Aorta (tissue), 5 donors: ENCODE measurements at regions not wholly inside any gene's neighbourhood (a gene's known extent, or its start where the extent isn't known, plus 50 kb on each side); places are given as distances from the start of the nearest gene placed in this dataset.
"Not testable (repeated sequence)": the region's sequence is repeated elsewhere in the genome, so short reads cannot be mapped to it uniquely, and the experiment has no call there.

ENCODE experiments used
- ATAC-seq: fragments of 200-7000 bp; cut with Tn5 transposase; one replicate; pipeline ENCODE4 v1.9.1; 2022; ENCODE audit warnings: moderate library complexity; ENCODE audit not compliant: low FRiP score
- DNase-seq, 2 donors: peaks; one replicate each; pipeline ENCODE4 v3.0.0-alpha.2; 2020
- H3K27ac ChIP-seq, 2 donors: one replicate each; pipeline ENCODE4 v1.5.1; 2013; ENCODE audit warnings: low read length in 2 of 2, mild to moderate bottlenecking in 2 of 2, moderate library complexity in 2 of 2, control low read depth in 1 of 2, inconsistent platforms in 1 of 2, low read depth in 1 of 2
- H3K27me3 ChIP-seq, 2 donors: one replicate each; pipeline ENCODE4 v1.6.1; 2013; ENCODE audit warnings: control low read depth in 1 of 2, low read length in 1 of 2, mild to moderate bottlenecking in 1 of 2, moderate library complexity in 1 of 2; ENCODE audit not compliant: insufficient read depth in 2 of 2, control insufficient read depth in 1 of 2
- H3K36me3 ChIP-seq, 2 donors: one replicate each; pipeline ENCODE4 v1.6.1; 2013; ENCODE audit warnings: control low read depth in 1 of 2, low read length in 1 of 2, mild to moderate bottlenecking in 1 of 2; ENCODE audit not compliant: insufficient read depth in 2 of 2, control insufficient read depth in 1 of 2
- H3K4me1 ChIP-seq, 2 donors: one replicate each; pipeline ENCODE4 v1.6.1; 2013; ENCODE audit warnings: low read length in 2 of 2, control low read depth in 1 of 2, mild to moderate bottlenecking in 1 of 2, moderate library complexity in 1 of 2; ENCODE audit not compliant: insufficient read depth in 2 of 2, control insufficient read depth in 1 of 2
- H3K4me3 ChIP-seq, 2 donors: one replicate each; pipeline ENCODE4 v1.5.1; 2013; ENCODE audit warnings: low read length in 2 of 2, control low read depth in 1 of 2, mild to moderate bottlenecking in 1 of 2
- H3K9me3 ChIP-seq: one replicate; pipeline ENCODE4 v1.6.1; 2013; ENCODE audit warnings: mild to moderate bottlenecking, low read length; ENCODE audit not compliant: control insufficient read depth
- WGBS, 2 donors: extraction: QIAGEN DNeasy Blood & Tissue Kit; methylation state at CpG; one replicate each; pipeline ENCODE4 v1.1.7; 2013; 5-methylcytosine and 5-hydroxymethylcytosine counted together
- intact Hi-C, 2 donors: fragments of 100-400 bp; cut with DNase I; formaldehyde crosslinking; loops; one replicate each; pipeline versions ENCODE4 v1.14.2 to v1.15.0; 2022
- donor health status: healthy with polysubstance abuse.
- donor health status: Bipolar disorder and iron deficiency.
- donor health status: DM: no; HTN: no; CAD: no.
- donor health status: DM: no; HTN: no; CAD: no.
- donor health status: DM: yes; HTN: yes; CAD: no.

DNA sequence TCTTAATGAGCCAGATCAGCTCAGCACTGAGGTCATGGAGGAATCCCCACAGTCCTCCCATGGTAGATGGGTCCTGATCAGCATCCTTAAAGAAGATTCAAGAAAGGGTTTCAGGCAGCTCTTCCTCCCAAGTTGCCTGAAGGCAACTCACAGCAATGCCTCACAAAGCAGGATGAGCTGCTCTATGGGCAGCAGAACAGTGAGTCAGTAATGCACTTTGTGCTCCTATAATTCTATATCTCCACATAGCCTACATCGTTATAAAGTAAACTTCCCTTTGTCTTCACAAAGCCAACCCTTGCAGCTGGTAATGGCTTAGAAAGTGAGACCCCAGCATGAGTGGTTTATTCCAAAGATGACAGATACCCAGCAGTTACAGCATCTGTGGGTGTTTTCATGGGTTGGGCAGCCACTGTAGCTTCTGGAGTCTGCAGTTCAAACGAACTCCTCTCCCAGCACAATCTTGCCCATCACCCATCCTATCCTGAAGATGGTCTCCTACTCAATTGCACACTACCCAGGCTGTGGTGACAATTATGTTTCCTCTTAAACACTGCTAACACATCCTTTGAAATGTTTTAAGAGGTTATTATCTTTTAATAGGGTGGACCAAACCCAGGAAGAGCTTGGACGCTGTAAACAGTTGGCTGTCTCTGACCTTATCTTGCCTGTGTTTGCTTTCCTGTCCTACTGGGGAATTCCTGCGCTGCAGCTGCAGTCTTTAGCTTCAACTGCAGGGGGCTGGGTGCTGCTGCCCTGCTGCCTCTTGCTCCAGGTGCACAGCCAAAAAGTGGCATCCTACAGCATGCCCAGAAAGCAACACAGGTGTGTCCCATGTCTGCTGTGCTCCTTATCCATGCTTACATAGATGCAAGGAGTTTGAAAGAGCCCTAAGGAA is 286.9 kb downstream of the ANAPC1 start:
- intact Hi-C loops, ATAC-seq, DNase-seq, H3K36me3 ChIP-seq, H3K27me3 ChIP-seq, H3K9me3 ChIP-seq, H3K27ac ChIP-seq, H3K4me3 ChIP-seq, H3K4me1 ChIP-seq: not testable (repeated sequence)
- WGBS, 2 donors, result 33 to 66% methylated on average over 2 of the region's 4 CpGs

DNA sequence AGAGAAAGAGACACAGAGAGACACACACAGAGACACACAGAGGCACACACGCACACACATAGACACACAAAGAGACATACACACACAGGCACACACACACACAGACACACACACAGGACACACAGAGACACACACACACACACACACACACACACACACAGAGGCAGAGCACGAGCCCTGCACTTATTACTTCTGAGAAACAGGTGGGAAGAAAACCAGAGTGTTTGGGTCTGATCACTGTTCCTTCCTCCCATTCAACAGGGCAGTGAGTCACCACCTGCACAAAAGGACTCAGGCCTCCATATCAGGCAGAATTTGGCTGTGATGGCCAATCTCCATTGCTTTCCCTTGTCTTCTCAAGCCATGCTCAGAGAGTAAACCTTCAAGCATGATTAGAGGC is 285.0 kb downstream of the ANAPC1 start:
- ATAC-seq, H3K9me3 ChIP-seq, DNase-seq, H3K4me3 ChIP-seq, H3K27me3 ChIP-seq, intact Hi-C loops, H3K4me1 ChIP-seq, H3K27ac ChIP-seq, H3K36me3 ChIP-seq: not testable (repeated sequence)
- 89 to 93% methylated on average over 2 of the region's 2 CpGs for WGBS, 2 donors

DNA sequence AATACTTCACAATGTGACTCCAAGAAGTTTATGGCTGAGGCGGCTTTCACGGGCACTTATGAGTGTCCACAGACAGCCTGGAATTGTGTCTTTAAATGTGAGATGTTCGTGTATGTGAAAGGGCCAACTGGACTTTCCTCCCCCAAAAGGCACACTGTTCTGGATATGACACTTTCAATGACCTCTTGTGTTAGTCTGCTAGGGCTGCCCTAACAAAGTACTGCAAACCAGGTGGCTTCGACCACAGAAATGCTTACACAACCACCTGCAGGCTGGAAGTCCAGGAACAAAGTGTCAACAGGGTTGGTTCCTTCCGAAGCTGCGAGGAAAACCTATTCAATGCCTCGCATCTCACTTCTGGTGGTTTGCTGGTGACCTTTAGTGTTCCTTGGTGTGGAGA is 281.7 kb downstream of the ANAPC1 start:
- ATAC-seq, intact Hi-C loops, DNase-seq, H3K4me3 ChIP-seq, H3K4me1 ChIP-seq, H3K9me3 ChIP-seq, H3K27me3 ChIP-seq, H3K36me3 ChIP-seq, H3K27ac ChIP-seq: not testable (repeated sequence)
- WGBS, 2 donors, result 85 to 87% methylated on average over 6 to 7 of the region's 7 CpGs

GRCh38 chr2:111605798-111606197 is 278.2 kb downstream of the ANAPC1 start:
- H3K4me3 ChIP-seq, H3K36me3 ChIP-seq, H3K27ac ChIP-seq, H3K27me3 ChIP-seq, DNase-seq, intact Hi-C loops, H3K4me1 ChIP-seq, ATAC-seq, H3K9me3 ChIP-seq: not testable (repeated sequence)
- 98 to 100% methylated on average over 6 to 8 of the region's 11 CpGs for WGBS, 2 donors

DNA sequence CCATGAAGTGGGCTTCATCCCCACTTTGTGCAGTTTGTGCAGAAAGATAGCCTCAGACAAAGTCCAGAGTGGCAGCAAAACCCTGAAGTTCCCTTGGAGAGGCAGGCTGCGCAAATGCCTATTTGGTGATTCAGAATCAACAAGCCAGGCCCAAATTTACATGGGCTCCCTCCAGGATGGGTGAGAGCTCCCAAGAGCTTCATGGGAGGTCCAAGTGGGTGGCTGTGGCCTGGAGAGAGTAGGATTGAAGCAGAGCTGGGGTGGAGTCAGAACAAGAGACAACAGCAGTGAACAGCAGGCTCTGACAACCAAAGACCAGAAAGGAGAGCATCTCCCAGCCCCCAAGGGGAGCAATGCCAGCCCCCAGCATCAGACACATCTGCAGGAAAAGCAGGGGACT is 277.4 kb downstream of the ANAPC1 start:
- H3K36me3 ChIP-seq, intact Hi-C loops, H3K9me3 ChIP-seq, ATAC-seq, DNase-seq, H3K4me3 ChIP-seq, H3K27ac ChIP-seq, H3K27me3 ChIP-seq, H3K4me1 ChIP-seq: not testable (repeated sequence)
- WGBS, 2 donors, result no CpG with 5 or more reads among the region's 1 CpG

- WGBS, 2 donors, result 94 to 97% methylated on average over 1 to 4 of the region's 5 CpGs
- H3K36me3 ChIP-seq, intact Hi-C loops: not testable (repeated sequence)
Measured at GRCh38 chr2:111609146-111609844, 274.7 kb downstream of the ANAPC1 start.

DNA sequence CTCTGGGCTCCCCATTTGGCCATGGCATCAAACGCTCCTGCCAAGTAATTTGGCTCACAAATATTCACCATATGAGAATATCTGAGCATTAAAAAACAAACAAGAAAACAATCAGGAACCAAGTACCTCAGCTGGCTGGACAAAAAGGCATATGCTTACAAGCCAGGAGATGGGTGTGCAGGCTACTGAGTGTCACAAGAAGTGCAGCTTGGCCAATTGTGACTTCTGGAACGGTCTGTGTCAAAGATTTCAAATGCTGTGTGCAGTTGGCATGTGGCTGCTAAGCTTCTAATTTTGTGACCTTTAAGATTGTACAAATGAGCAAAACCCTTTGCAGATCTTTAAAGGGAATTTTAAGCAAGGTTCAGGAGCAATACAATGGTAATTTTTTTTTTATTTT is 274.0 kb downstream of the ANAPC1 start:
- 38 to 43% methylated on average over 2 of the region's 2 CpGs for WGBS, 2 donors

More at GRCh38 chr2:111609146-111609844, 274.7 kb downstream of the ANAPC1 start:
- H3K4me3 ChIP-seq, ATAC-seq, H3K27ac ChIP-seq, H3K9me3 ChIP-seq, DNase-seq, H3K4me1 ChIP-seq, H3K27me3 ChIP-seq: not testable (repeated sequence)

GRCh38 chr2:111616651-111617218 is 267.3 kb downstream of the ANAPC1 start:
- ATAC-seq, result no peak
- H3K36me3 ChIP-seq, result no peaks in the 10 kb centered on the region
- H3K9me3 ChIP-seq, result no peaks in the 10 kb centered on the region
- intact Hi-C loops, result no loop called here
- no peak overlapping the region for H3K27ac ChIP-seq
- WGBS, 2 donors, result 92 to 96% methylated on average over 8 of the region's 8 CpGs
- no peak for DNase-seq
- no peak overlapping the region for H3K4me3 ChIP-seq
- peaks cover 0 to 8% of the 10 kb centered on the region in 2 donors for H3K4me1 ChIP-seq
- no peaks in the 10 kb centered on the region for H3K27me3 ChIP-seq

More for the DNA sequence above, 274.0 kb downstream of the ANAPC1 start:
- H3K27me3 ChIP-seq, intact Hi-C loops, H3K9me3 ChIP-seq, H3K36me3 ChIP-seq, ATAC-seq, H3K27ac ChIP-seq, DNase-seq, H3K4me1 ChIP-seq, H3K4me3 ChIP-seq: not testable (repeated sequence)
